GM21737 (cell line): ENCODE measurements at regions not wholly inside any gene's neighbourhood (a gene's known extent, or its start where the extent isn't known, plus 50 kb on each side); places are given as distances from the start of the nearest gene placed in this dataset.
"Not testable (repeated sequence)": the region's sequence is repeated elsewhere in the genome, so short reads cannot be mapped to it uniquely, and the experiment has no call there.

Source experiments
- ATAC-seq: cut with Tn5 transposase; IDR thresholded peaks from one replicate; pipeline ENCODE4 v1.9.1; 2021; ENCODE audit warnings: mild to moderate bottlenecking, moderate library complexity; ENCODE audit not compliant: unreplicated experiment

DNA sequence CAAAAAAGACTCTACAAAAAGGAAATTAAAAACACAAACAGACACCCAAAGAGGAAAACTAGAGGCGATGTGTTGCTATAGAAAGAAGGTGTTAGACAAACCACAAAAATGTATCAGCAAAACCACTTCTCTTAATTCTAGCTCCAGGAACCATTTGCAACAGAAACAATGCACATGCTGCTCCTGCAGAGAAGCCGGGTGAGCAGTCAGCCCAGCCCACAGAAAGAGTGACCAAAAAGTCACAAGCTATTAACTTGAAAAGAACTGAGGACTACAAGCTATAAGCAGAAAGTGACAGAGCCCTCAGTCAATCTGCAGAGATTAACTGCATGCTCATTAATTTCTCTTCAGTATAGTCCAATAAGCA is 96.2 kb upstream of the KLHL13 start:
- peak; percentile 71 for ATAC-seq

DNA sequence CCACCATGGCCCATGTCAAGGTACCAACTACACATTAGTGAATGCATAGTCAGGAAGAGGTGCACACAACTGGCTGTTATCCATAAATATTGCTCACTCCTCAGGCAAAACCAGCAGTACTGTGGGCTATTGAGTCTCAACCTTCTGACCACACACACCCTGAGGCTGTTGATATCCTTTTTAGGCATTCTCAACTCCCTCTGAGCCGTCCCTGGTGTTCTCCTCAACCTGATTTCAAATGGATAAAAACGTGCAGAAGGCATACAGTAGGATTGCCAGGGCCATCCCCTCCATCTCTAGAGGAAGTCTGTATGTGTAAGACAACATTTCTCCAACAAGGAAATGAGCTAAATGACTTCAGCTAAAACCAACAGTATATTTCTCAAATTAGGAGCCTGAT is 98.7 kb upstream of the KLHL13 start:
- ATAC-seq, result no peak

DNA sequence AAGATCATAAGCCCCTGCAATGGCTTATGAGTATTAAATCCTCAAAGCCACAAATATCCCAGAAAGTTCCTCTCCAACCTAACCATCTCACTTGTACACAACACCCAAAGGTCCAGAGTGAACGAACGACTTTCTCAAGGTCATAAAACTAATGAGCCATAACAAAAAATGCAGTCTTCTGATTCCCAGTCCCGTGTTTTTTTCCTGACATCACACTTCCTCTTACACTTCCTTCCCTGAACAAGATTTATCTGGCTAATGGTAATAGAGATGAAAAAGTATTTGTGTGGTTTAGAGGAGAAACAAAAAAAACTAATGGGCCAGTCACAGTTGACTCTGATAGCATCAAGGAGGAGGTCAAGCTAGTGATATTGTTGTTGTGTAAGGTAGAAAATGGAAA is 99.5 kb upstream of the KLHL13 start:
- no peak for ATAC-seq

DNA sequence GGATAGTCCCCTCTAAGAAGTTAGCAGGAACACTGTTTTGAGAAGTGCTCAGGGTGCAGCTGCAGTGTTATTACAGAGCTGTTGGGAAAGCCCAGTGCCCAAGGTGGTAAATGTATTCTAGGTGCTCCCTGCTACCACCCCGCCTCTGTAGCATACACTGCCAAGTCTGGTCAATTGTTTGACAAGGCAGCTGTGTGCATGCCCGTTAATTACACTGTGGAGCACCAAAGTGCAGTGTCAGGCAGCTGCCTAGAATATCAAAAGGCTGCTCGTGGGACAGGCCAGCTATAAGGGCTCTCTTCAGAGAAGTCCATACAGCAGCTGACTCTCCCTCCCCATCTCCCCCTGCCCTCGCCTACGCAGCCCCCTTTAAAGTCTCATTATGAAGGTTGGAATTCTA is 99.9 kb upstream of the KLHL13 start:
- ATAC-seq, result no peak

DNA sequence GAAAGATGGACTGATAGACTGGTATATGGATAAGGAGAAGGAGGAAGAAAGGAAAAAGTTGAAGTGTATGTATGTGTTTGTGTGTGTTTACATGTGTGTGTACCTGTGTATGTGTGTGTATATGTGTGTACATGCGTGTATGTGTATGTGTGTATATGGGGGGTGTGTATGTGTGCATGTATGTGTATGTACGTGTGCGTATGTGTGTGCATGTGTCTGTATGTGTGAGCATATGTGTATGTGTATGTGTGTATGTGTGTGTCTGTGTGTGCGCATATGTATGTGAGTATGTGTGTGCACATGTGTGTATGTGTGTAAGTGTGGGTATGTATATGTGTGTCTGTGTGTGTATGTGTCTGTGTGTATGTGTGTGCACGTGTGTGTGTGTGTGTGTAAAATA is 101.5 kb upstream of the KLHL13 start:
- ATAC-seq, result no peak

DNA sequence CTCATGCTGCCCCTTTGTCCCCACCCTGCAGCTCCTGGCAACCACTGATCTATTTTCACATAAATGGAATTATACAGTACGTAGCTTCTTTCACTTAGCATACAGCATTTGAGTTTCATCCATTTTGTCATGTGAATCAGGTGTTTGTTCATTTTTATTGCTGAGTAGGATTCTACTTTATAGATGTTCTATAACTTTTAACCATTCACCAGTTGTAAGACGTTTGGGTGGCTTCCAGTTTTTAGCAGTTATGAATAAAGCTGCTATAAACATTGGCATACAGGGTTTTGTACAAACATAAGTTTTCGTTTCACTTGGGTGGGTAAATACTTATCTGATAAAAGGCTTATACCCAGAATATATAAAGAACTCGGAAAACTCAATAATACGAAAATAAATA is 102.3 kb upstream of the KLHL13 start:
- no peak for ATAC-seq

DNA sequence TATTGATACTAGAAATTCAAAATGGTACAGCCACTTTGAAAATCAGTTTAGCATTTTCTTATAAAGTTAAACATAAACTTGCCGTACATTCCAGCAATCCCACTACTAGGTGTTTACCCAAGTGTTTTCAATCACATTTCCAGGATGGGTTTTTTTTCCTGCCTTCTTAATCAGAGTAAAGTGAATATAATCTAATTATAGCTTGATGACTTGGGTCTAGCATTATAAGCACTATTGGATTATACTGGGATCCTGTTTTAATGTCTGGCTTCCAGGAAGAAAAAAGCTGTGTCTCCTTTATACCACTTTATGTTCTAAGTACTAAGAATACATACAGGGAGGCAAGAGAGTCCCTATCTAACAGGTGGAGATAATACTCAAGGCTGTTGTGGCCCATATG is 103.3 kb upstream of the KLHL13 start:
- no peak for ATAC-seq

DNA sequence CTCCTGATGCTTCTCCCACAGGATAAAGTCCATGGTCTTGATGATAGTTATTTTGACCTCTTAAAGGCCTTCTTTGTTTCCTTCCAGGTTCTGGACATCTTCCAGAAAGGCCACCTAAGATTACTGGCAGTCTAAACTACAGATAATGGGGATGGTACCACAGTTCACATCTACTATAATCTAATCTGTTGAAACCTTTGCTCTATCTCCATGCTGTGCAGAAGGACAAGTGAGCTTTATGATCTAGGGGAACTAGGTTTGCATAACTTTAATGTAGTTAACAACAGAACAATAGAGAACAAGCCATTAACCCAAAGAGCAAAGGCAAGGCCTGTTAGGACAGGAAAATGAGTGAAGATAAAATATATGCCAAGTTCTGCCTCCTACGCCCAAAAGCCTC is 103.9 kb upstream of the KLHL13 start:
- ATAC-seq, result no peak

DNA sequence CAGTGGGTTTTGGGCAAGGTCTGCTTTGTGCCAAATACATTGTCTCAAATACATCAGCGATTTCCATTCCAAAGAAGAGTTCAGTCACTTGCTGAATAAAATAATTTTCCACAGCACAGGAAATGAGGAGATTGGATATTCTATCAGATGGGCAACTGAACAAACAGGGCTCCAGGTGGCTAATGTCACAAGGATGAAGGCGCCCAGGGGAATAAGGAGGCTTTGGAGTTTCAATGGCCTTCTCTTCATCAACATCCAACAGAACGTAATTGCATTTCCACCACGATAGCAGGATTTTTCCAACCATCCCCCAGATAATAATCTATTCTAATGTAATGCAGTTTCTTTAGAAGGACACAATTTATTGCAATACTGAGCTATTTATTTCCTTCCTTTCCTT is 104.7 kb upstream of the KLHL13 start:
- no peak for ATAC-seq

DNA sequence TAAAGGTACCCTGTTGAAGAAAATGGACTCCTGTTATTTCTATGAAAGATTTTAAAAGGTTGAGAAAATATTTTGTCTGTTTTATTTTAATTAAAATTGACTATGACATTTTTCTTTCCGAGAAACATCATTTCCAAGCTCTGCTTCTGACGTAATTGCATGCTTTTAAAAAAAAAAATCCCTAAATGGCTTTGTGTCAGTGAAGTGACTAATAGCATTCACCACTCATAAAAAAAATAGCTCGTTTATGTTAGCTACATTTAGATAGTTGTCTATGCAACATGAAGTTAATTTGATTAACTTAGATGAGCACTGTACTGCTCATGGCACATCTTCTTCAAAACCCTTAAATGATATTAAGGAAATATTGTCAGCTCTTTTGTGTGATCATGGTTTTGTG is 105.1 kb upstream of the KLHL13 start:
- no peak for ATAC-seq

DNA sequence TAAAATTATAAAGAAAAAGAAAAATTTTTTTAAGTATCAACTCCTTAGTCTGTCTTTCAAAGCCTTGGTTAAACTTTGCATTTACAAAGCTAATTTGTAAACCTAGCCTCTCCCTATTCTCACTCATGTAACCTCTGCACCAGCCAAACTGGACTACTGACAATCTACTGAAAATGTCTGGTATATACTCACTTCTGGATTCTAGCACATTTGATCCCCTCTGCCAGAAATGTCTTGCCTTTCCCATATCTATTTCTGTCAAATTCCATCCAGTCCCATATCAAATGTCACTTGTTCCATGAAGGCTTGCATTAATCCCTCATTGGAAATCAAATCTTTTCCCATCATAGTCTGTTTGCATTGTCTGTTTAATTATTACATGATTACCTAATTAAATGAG is 105.8 kb upstream of the KLHL13 start:
- no peak for ATAC-seq

DNA sequence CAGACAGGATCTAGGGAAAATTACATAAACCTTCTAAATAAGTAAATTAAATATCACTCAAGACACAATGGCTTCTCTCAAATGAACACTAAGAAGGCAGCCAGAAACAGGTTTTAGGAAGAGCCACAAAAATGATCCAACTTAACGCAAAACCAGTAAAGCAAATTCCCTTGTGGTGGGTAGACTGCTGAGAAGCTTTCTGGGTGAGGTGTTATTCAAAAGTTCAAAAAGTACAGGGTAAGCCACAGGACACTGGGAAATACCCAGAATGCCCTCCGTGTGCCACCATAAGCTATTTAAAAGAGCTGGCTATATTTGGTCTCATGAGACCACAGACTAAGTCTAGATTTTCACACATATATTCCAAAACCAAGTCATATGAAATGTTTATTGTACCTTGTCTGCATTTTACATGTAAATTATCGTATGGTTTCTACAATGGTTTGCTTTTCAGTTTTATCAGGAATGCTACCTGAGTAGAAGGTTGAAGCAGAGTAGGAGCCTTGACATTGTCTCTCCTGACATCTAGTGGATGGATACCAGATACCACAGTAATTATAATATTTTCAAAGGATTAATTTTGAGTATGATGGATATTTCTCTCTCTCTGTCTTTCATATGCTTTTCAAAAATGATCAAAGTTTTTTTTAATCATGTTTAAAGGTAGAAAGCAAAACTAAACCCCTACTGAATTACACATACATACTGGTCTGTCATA is 109.3 kb upstream of the KLHL13 start:
- ATAC-seq, result no peak

DNA sequence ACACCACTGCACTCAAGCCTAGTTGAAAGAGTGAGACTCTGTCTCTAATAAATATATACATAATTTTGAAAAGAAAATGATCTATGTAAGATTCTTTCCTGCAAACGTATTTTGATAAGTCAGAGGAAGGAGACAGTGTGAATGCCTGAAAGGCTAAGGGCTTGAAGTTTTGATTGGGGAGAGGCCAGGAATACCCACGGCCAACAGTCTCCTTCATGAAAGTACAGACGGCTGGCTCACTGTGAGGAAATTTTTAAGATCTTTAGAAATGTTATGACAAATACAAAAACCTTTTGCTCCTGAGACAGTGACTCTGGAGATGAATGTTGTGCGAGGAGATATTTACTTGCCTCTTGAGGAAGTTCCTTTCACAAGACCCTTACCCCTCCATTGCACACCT is 111.4 kb upstream of the KLHL13 start:
- ATAC-seq, result no peak

DNA sequence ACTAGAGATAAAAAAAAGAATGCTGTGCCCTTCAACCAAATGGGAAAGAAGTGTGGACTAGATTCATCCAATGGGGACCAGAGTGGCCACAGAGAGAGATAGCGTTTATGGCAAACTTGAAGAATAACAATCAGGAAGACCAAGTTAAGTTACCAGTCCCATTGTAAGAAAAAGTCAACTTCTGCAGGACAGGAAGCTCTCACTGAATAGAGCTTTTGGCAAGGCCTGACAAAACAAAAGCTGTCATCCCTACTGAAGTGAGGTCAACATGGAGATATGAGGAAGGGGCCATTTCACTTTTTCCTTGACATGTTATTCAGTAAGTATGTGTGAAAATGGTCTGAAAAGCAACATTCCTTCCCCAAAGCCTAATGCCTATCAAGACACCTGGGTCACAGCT is 111.8 kb upstream of the KLHL13 start:
- ATAC-seq, result no peak

DNA sequence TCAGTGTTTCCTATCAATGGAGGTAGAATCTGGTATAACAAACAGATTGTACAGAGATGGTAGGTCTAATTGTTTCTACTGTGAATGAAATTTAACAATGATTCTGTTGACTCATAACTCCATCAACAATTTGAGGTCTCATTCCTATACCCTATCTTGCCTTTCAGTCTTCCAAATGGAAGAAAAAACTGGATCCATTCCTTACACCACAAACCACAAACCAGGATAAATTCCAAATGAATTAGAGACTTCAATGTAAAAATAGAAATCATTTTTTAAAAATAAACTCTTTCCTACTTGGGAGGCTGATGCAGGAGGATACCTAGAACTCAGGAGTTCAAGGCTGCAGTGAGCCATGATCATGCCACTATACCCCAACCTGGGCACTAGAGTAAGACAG is 114.4 kb upstream of the WDR44 start:
- ATAC-seq, result no peak

DNA sequence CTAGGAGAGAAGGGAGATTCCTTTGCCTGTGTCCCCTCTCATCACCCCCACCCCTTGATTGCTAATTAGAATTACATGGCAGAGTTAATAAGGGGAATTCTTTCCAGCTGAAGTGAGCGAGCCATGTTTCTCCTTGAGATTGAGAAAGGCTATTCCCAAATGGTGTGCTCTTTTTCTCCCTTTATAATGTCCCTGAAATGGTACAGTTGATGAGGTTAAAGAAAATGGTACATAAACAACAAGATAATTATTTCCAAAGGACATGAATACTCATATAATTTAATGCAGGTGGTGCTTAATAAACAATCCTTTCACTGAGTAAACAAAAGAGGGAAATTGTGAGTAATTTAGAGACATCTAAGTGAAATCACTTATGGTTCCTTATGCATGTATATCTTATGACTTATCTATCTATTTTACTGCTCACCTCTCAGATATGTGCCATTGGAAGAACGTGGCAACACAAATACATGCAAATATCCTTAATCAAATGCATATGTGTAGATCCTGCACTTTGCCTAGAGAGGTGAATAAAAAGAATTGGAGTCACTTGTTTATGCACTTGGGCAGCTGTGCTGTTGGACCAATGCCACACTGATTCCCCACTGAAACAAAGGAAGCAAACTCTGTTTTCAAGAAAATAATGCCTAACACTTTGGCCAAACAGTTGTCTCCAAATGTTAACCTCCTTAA is 106.6 kb upstream of the WDR44 start:
- ATAC-seq, result no peak

DNA sequence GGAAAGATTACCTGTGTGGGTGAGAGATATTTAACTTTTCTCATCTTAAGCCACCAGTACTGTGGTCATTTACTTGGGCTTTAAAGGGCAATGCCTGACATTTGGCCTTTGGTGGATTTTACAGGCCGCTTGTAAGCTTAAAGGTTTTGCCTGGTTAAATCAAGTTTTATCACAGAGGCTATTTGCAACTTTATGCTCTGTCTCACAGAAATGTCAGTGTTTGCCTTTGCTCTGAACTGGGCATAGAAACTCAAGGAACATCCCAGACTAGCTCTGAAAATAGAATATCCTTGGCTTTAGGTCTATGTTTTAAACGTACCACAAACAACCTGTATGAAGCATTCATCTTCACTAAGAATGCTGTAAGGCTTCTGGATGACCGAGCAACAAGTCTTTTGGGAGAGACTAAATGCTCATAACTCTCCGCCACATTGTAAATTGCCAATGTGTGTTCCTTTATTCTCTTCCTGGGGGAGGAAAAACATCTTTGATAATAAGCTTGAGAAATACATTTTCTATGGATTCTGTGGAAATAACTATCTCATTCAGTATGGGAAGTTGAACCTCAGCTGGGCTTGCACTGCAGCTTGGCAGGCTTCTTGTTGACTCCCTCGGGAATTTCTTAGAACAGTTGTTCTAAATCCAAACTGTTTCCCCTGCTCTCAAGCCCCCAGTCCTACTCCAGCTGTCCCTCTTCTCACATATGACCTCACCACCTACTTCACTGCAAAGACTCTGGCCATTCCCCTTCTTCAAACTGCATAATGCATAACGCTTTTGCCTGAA is 105.8 kb upstream of the WDR44 start:
- no peak for ATAC-seq

DNA sequence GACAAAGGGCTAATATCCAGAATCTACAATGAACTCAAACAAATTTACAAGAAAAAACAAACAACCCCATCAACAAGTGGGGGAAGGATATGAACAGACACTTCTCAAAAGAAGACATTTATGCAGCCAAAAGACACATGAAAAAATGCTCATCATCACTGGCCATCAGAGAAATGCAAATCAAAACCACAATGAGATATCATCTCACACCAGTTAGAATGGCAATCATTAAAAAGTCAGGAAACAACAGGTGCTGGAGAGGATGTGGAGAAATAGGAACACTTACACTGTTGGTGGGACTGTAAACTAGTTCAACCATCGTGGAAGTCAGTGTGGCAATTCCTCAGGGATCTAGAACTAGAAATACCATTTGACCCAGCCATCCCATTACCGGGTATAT is 98.9 kb upstream of the WDR44 start:
- ATAC-seq, result not testable (repeated sequence)

DNA sequence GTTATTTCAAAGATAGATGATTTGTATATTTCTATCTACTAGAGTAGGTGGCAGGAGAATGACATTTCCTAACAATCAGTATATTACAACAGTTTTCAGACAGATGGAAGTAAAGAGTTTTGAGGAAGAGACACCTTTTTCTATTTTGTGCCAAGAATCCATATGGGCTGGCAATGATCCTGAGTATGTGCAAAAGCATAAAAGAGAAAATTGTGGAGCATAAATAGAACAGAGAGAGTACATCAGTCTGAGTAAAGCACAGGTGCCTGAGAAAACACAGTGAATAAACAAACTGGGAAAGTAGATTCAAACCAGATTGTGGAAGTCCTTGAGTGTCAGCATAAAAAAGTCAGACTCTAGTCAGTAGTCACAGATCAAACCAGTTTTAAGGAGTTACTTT is 96.8 kb upstream of the WDR44 start:
- no peak for ATAC-seq

DNA sequence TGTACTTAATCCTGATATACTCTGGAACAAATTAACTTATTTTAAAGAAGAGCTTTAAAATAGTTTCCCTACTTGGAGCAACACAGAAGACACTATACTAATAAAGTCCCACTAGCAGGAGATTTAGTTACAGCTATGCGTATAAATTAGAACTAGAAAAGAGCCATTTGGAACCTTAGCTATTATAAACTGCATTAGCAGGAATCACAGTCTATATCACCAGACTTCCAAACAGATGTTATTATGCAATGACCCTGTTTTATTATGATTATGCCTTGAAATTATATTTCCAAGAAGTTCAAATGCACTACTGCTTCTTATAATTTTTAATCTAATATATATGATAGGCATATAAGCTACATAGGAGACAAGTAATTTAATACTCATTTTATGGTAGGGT is 95.5 kb upstream of the WDR44 start:
- ATAC-seq, result no peak

DNA sequence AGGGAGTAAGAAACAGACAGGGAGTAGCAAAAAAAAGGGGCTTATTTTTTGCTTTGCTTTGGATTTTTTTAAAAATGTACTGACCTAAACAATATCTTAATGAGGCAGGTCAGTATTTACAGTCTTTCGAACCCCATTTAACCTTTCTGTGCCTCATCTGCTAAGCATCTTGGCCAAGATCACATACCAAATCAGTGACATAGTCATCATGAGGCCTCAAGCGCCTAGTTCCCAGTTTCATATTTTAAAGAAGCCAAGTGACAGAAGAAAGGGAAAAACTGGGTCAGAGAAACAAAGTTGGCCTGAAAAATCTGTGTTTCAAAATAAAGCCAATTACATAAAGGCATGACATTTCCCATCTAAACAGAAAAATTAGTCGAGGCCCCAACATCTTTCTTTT is 94.6 kb upstream of the WDR44 start:
- no peak for ATAC-seq

DNA sequence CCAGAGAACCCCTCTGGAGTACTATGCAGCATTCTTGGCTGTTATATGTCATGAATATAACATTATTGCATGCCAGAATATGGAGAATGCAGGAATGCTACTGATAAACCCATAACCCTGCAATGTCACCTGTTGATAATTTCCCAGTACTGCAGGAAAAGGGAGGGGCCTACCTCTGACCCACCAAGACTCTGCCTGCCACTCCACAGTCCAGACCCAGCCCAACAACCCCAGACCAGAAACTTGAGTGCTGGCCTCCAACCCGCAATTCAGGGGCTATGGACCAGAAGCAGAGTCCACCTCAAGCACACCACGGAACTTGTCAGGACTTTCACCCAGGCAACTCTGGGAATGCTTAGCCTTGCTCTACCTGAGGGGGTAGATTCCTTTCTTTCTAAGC is 92.9 kb upstream of the WDR44 start:
- no peak for ATAC-seq
